OCI-LY1 (cell line): ENCODE measurements at regions not wholly inside any gene's neighbourhood (a gene's known extent, or its start where the extent isn't known, plus 50 kb on each side); places are given as distances from the start of the nearest gene placed in this dataset.

Experiments used
- H2AFZ ChIP-seq: fragments of 200-600 bp; sonication (generic), shearing (Covaris generic); 2 replicates; pipeline ENCODE4 v1.6.0; 2014; ENCODE audit warnings: antibody characterized with exemption, mild to moderate bottlenecking, low read length
- H3F3A ChIP-seq: fragments of 200-600 bp; sonication (generic), shearing (Covaris generic); 2 replicates; pipeline ENCODE4 v1.6.0; 2014; ENCODE audit warnings: mild to moderate bottlenecking, antibody characterized with exemption, low read length, moderate library complexity; ENCODE audit not compliant: insufficient read depth
- H3K27ac ChIP-seq: fragments of 200-600 bp; sonication (generic); 2 replicates; pipeline ENCODE4 v1.5.1; 2014; ENCODE audit warnings: low read length, mixed run types, mild to moderate bottlenecking, low read depth; ENCODE audit not compliant: poor library complexity, severe bottlenecking
- H3K27me3 ChIP-seq: fragments of 200-600 bp; sonication (generic); 2 replicates; pipeline ENCODE4 v1.6.0; 2014; ENCODE audit warnings: antibody characterized with exemption, mild to moderate bottlenecking, low read length, moderate library complexity; ENCODE audit not compliant: insufficient read depth
- H3K36me3 ChIP-seq: fragments of 200-600 bp; sonication (generic); 2 replicates; pipeline ENCODE4 v1.6.1; 2014; ENCODE audit warnings: mild to moderate bottlenecking, antibody characterized with exemption, low read length, moderate library complexity, mixed read lengths; ENCODE audit not compliant: insufficient read depth
- H3K4me1 ChIP-seq: fragments of 200-600 bp; sonication (generic); 2 replicates; pipeline ENCODE4 v1.5.1; 2014; ENCODE audit warnings: mild to moderate bottlenecking, low read length, moderate library complexity; ENCODE audit not compliant: insufficient read depth, severe bottlenecking
- H3K4me2 ChIP-seq: fragments of 200-600 bp; sonication (generic), shearing (Covaris generic); 2 replicates; pipeline ENCODE4 v1.6.1; 2014; ENCODE audit warnings: low read length
- H3K4me3 ChIP-seq: fragments of 200-600 bp; sonication (generic); 2 replicates; pipeline ENCODE4 v1.5.1; 2014; ENCODE audit warnings: low read length, low read depth, mild to moderate bottlenecking, mixed read lengths; ENCODE audit not compliant: poor library complexity, severe bottlenecking
- H3K79me2 ChIP-seq: fragments of 200-600 bp; shearing (Covaris generic); 2 replicates; pipeline ENCODE4 v1.6.1; 2016; ENCODE audit warnings: mixed run types, low read length, mixed read lengths; ENCODE audit not compliant: insufficient read depth
- H3K9ac ChIP-seq: fragments of 200-600 bp; sonication (generic), shearing (Covaris generic); 2 replicates; pipeline ENCODE4 v1.6.1; 2014; ENCODE audit warnings: mild to moderate bottlenecking, low read length, mixed read lengths
- H3K9me2 ChIP-seq: fragments of 200-600 bp; sonication (generic), shearing (Covaris generic); 2 replicates; pipeline ENCODE4 v1.6.1; 2014; ENCODE audit warnings: low read depth, mild to moderate bottlenecking, low read length, mixed read lengths
- H3K9me3 ChIP-seq: fragments of 200-600 bp; shearing (Covaris generic); 2 replicates; pipeline ENCODE4 v1.6.1; 2014; ENCODE audit warnings: low read length, mixed read lengths
- H4K20me1 ChIP-seq: fragments of 200-600 bp; sonication (generic), shearing (Covaris generic); 2 replicates; pipeline ENCODE4 v1.6.0; 2016; ENCODE audit warnings: mild to moderate bottlenecking, low read length; ENCODE audit not compliant: insufficient read depth
- EZH2 ChIP-seq: fragments of 200-600 bp; sonication (generic), shearing (Covaris generic); IDR thresholded peaks from 2 replicates; pipeline ENCODE4 v1.8.0; 2017; ENCODE audit warnings: borderline replicate concordance, mixed run types, mild to moderate bottlenecking, antibody characterized with exemption, low read length, moderate library complexity, mixed read lengths
- TF ChIP-seq, protein P1 (sequence below): fragments of 200-600 bp; sonication (generic), shearing (Covaris generic); IDR thresholded peaks from 2 replicates; pipeline ENCODE4 v1.5.1; 2017; ENCODE audit warnings: mild to moderate bottlenecking, antibody characterized with exemption, low read length, moderate library complexity, mixed read lengths

DNA sequence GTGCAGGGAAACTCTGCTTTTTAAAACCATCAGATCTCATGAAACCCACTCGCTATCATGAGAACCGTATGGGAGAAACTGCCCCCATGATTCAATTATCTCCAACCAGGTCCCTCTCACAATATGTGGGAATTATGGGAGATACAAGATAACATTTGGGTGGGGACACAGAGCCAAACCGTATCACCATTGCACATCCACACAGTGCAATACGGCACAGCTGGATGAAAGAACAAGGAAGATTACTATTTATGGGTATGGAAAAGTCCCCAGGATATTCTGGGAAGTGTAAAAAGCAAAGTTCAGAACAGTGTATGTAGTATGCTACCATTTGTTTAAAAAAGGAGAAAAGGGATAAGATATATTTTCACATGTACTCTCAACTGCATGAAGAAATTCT is 290.1 kb downstream of the PIK3C3 start:
- no peaks in the 10 kb centered on the region for H3K36me3 ChIP-seq
- no peak overlapping the region for H3K27ac ChIP-seq
- no peaks in the 10 kb centered on the region for H3F3A ChIP-seq
- H3K4me1 ChIP-seq: no peaks in the 10 kb centered on the region
- no peaks in the 10 kb centered on the region for H4K20me1 ChIP-seq
- H3K4me3 ChIP-seq: no peak overlapping the region
- no peaks in the 10 kb centered on the region for H3K27me3 ChIP-seq
- H3K9me2 ChIP-seq: no peaks in the 10 kb centered on the region
- no peak overlapping the region for H2AFZ ChIP-seq
- H3K9ac ChIP-seq: no peak overlapping the region
- H3K4me2 ChIP-seq: no peak overlapping the region
- no peaks in the 10 kb centered on the region for H3K79me2 ChIP-seq
- no peak for TF ChIP-seq EZH2
- TF ChIP-seq, protein P1, sequence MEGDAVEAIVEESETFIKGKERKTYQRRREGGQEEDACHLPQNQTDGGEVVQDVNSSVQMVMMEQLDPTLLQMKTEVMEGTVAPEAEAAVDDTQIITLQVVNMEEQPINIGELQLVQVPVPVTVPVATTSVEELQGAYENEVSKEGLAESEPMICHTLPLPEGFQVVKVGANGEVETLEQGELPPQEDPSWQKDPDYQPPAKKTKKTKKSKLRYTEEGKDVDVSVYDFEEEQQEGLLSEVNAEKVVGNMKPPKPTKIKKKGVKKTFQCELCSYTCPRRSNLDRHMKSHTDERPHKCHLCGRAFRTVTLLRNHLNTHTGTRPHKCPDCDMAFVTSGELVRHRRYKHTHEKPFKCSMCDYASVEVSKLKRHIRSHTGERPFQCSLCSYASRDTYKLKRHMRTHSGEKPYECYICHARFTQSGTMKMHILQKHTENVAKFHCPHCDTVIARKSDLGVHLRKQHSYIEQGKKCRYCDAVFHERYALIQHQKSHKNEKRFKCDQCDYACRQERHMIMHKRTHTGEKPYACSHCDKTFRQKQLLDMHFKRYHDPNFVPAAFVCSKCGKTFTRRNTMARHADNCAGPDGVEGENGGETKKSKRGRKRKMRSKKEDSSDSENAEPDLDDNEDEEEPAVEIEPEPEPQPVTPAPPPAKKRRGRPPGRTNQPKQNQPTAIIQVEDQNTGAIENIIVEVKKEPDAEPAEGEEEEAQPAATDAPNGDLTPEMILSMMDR: no peak
- no peaks in the 10 kb centered on the region for H3K9me3 ChIP-seq

DNA sequence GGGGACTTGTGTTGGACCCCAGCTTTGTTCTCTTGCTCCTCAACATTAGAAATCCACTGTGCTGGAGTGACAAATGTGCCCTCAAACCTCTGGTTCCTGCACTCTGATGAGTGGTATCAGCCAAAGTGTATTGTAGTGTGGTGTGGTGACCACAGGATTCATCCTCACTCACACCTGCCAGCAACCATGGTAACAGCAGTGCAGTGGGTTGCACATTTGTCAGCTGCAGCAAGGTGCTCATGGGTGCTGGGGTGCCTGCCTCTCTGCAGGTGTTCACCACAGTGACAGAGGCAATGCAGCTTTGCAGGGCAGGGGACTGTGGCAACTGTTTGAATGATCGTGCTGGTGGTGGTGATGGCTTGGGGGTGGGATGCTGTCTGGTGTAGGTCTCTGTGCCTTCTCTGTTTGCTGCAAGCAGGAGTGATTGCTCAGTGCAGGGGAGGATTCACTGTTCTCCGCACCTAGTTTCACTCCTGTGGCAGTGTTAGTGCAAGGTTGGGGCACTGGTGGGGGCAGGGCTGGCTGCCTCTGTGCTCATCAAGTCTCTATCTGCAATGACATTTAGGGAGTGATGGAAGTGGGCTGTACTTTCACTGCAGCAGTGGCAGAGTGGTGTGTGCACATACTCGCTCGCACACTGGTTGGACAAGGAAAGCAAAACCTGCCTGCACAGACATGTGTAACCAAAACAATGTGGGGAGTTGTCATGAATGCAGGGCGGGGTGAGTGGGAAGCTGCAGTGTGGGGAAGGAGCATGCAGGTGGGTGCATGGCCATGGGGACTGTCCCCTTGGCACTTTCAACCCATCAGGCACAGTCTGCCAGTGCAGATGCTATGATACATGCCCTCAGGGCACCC is 301.1 kb downstream of the PIK3C3 start:
- H3K9me3 ChIP-seq: no peaks in the 10 kb centered on the region
- H4K20me1 ChIP-seq: no peaks in the 10 kb centered on the region
- H3K9ac ChIP-seq: no peak overlapping the region
- H3K27me3 ChIP-seq: no peaks in the 10 kb centered on the region
- H3K27ac ChIP-seq: no peak overlapping the region
- H3K4me3 ChIP-seq: no peak overlapping the region
- no peaks in the 10 kb centered on the region for H3K9me2 ChIP-seq
- no peaks in the 10 kb centered on the region for H3K79me2 ChIP-seq
- H2AFZ ChIP-seq: no peak overlapping the region
- no peaks in the 10 kb centered on the region for H3K4me1 ChIP-seq
- H3K4me2 ChIP-seq: no peak overlapping the region
- TF ChIP-seq, protein P1: no peak
- H3K36me3 ChIP-seq: no peaks in the 10 kb centered on the region
- no peaks in the 10 kb centered on the region for H3F3A ChIP-seq

DNA sequence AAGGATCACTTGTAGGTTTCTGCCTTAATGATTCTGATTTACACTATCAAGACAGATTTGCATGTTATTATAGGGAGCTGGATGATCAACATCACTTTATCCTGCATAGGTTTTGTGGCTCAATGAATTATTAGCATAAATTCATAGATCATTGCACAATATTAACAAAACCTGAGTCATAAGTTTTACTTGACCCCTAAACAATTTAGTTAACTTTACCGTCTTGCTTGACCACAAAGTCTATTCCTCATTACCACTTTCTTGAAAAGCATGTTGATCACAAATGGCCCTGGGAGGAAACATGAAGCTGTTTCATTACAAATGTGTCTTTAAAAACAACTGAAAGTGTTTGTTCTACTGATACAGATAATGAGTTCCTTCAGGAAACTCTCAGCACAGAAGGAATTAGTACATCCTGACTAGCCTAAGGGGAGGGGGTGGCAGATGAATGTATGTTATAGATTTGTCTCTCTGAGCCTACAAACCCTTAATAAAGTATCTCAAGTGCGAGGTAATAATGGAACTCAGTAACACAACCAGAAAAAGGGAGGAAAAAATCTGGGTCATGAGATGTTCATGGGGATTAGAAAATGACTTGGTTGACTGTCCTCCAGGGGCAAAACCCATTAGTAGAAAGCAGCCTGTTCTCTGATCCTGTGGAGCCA is 303.4 kb downstream of the PIK3C3 start:
- TF ChIP-seq, protein P1: no peak
- TF ChIP-seq EZH2: no peak
- Histone ChIP-seq H3K36me3 (no peaks in the 10 kb centered on the region), H3K79me2 (no peaks in the 10 kb centered on the region), H3K27me3 (no peaks in the 10 kb centered on the region), H3K9ac (no peak overlapping the region), H3K27ac (no peak overlapping the region), H2AFZ (no peak overlapping the region), H3K4me2 (no peak overlapping the region), H3K4me3 (no peak overlapping the region), H3K9me2 (no peaks in the 10 kb centered on the region), H4K20me1 (no peaks in the 10 kb centered on the region), H3K4me1 (no peaks in the 10 kb centered on the region), H3F3A (no peaks in the 10 kb centered on the region), H3K9me3 (no peaks in the 10 kb centered on the region)
